HG03469 (cell line): ENCODE measurements at regions not wholly inside any gene's neighbourhood (a gene's known extent, or its start where the extent isn't known, plus 50 kb on each side); places are given as distances from the start of the nearest gene placed in this dataset.

Experiments
- ATAC-seq: cut with Tn5 transposase; IDR thresholded peaks from one replicate; pipeline ENCODE4 v1.9.1; 2021; ENCODE audit warnings: mild to moderate bottlenecking, moderate library complexity, moderate number of reproducible peaks; ENCODE audit not compliant: unreplicated experiment

GRCh38 chr16:61332461-61332860 lies 703.8 kb downstream of the CDH8 start:
- no peak for ATAC-seq

GRCh38 chr16:61324044-61324443 lies 712.2 kb downstream of the CDH8 start:
- no peak for ATAC-seq

GRCh38 chr16:61323456-61323855 lies 712.8 kb downstream of the CDH8 start:
- no peak for ATAC-seq

GRCh38 chr16:61320791-61321190 lies 715.4 kb downstream of the CDH8 start:
- no peak for ATAC-seq

- no peak for ATAC-seq
Measured at GRCh38 chr16:61313931-61314330, 722.3 kb downstream of the CDH8 start.

- ATAC-seq = no peak
Measured at GRCh38 chr16:61309386-61309785, 726.9 kb downstream of the CDH8 start.

GRCh38 chr16:61306204-61306603 lies 730.0 kb downstream of the CDH8 start:
- ATAC-seq = no peak

GRCh38 chr16:61296814-61297213 lies 739.4 kb downstream of the CDH8 start:
- ATAC-seq = no peak

GRCh38 chr16:61296305-61296704 lies 739.9 kb downstream of the CDH8 start:
- no peak for ATAC-seq

GRCh38 chr16:61295311-61295710 lies 740.9 kb downstream of the CDH8 start:
- ATAC-seq = no peak

- no peak for ATAC-seq
Measured at GRCh38 chr16:61289141-61289540, 747.1 kb downstream of the CDH8 start.

GRCh38 chr16:61277849-61278248 lies 758.4 kb downstream of the CDH8 start:
- no peak for ATAC-seq

GRCh38 chr16:61274211-61274610 lies 762.0 kb downstream of the CDH8 start:
- no peak for ATAC-seq

GRCh38 chr16:61270726-61271125 lies 765.5 kb downstream of the CDH8 start:
- no peak for ATAC-seq

GRCh38 chr16:61263400-61263799 lies 772.8 kb downstream of the CDH8 start:
- ATAC-seq = no peak

- ATAC-seq = no peak
Measured at GRCh38 chr16:61261315-61261714, 774.9 kb downstream of the CDH8 start.

- no peak for ATAC-seq
Measured at GRCh38 chr16:61246592-61246991, 789.6 kb downstream of the CDH8 start.

- no peak for ATAC-seq
Measured at GRCh38 chr16:61243954-61244353, 792.3 kb downstream of the CDH8 start.

- no peak for ATAC-seq
Measured at GRCh38 chr16:61237884-61238485, 798.3 kb downstream of the CDH8 start.

- no peak for ATAC-seq
Measured at GRCh38 chr16:61233713-61234112, 802.5 kb downstream of the CDH8 start.

- ATAC-seq = no peak
Measured at GRCh38 chr16:61228371-61228770, 807.9 kb downstream of the CDH8 start.

GRCh38 chr16:61215605-61216004 lies 820.6 kb downstream of the CDH8 start:
- no peak for ATAC-seq

GRCh38 chr16:61214780-61215179 lies 821.5 kb downstream of the CDH8 start:
- ATAC-seq = no peak
